AG04449 (cell line): ENCODE measurements at regions not wholly inside any gene's neighbourhood (a gene's known extent, or its start where the extent isn't known, plus 50 kb on each side); places are given as distances from the start of the nearest gene placed in this dataset.
"Not testable (repeated sequence)": the region's sequence is repeated elsewhere in the genome, so short reads cannot be mapped to it uniquely, and the experiment has no call there.

Experiments
- CTCF ChIA-PET: fragments of 350-600 bp; formaldehyde crosslinking; extraction: SDS; loops from one replicate; lab custom pipeline; 2021; ENCODE audit warnings: antibody characterized with exemption; lab: Yijun Ruan, JAX
- POLR2A ChIA-PET: fragments of 400-600, 350-600 bp; formaldehyde crosslinking; extraction: SDS; loops from one replicate; lab custom pipeline; 2020; ENCODE audit warnings: antibody characterized with exemption, inconsistent platforms; lab: Yijun Ruan, JAX
- DNase-seq: peaks from one replicate; pipeline ENCODE4 v3.0.0-alpha.2; 2010; ENCODE audit warnings: low read depth, low spot score
- H3K4me3 ChIP-seq: 2 replicates; pipeline ENCODE4 v1.5.1; 2011; ENCODE audit warnings: low read depth, mild to moderate bottlenecking, control low read depth, low read length
- TF ChIP-seq, protein P1 (sequence below): IDR thresholded peaks from one replicate; pipeline ENCODE4 v1.5.1; 2011; ENCODE audit warnings: mild to moderate bottlenecking, moderate library complexity, low read length, control low read depth, inconsistent platforms; ENCODE audit not compliant: insufficient read depth; ENCODE audit errors: missing control alignments

DNA sequence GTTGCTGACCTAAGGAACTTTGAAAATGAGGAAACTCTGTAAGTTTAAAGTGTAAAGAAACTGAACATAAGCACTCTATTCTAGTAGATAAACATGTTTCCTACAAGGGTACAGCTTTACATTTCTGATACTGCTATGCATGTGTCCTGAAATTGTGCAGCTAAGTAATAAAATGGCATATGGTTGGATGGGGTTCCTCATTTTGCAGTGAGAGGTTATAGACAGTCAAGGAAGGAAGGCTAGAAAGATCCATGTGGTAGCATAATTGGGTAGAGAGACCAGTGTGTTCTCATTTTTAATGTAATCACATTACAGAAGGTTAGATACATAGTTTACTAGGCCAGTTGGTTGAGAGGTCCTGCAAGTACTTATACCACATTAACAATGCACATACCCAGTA lies 477.0 kb downstream of the TMEM121 start:
- TF ChIP-seq, protein P1, sequence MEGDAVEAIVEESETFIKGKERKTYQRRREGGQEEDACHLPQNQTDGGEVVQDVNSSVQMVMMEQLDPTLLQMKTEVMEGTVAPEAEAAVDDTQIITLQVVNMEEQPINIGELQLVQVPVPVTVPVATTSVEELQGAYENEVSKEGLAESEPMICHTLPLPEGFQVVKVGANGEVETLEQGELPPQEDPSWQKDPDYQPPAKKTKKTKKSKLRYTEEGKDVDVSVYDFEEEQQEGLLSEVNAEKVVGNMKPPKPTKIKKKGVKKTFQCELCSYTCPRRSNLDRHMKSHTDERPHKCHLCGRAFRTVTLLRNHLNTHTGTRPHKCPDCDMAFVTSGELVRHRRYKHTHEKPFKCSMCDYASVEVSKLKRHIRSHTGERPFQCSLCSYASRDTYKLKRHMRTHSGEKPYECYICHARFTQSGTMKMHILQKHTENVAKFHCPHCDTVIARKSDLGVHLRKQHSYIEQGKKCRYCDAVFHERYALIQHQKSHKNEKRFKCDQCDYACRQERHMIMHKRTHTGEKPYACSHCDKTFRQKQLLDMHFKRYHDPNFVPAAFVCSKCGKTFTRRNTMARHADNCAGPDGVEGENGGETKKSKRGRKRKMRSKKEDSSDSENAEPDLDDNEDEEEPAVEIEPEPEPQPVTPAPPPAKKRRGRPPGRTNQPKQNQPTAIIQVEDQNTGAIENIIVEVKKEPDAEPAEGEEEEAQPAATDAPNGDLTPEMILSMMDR = no peak
- no peak for DNase-seq
- POLR2A ChIA-PET = no interaction called here
- H3K4me3 ChIP-seq = no peak overlapping the region
- CTCF ChIA-PET = no interaction called here

DNA sequence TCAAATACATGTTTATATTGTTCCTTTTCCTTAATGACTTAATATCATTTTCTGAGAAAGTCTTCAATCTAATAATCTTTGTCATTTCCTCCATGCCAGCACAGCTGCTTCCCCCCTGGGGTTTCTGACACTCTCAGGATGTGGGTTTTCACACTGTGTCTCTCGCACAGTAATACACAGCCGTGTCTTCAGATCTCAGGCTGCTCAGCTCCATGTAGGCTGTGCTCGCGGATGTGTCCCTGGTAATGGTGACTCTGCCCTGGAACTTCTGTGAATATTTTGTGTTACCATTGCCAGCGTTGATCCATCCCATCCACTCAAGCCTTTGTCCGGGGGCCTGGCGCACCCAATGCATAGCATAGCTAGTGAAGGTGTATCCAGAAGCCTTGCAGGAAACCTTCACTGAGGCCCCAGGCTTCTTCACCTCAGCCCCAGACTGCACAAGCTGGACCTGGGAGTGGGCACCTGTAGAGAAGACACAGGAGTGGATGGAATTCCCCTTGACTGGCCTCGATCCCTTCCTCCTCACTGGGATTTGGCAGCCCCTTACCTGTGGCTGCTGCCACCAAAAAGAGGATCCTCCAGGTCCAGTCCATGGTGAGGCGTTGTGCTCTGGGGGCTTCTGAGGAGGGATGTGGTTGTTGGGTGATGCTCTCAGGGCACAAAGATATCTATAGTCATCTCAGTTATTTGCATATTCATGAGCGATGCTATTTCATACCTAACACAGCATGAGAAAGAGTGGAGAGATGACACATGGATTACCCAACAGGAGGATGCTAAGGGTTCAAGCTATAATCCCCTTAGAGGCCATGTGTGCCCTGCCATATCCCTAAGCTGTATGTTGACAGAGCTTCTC lies 478.8 kb downstream of the TMEM121 start:
- H3K4me3 ChIP-seq, POLR2A ChIA-PET, CTCF ChIA-PET, DNase-seq: not testable (repeated sequence)

DNA sequence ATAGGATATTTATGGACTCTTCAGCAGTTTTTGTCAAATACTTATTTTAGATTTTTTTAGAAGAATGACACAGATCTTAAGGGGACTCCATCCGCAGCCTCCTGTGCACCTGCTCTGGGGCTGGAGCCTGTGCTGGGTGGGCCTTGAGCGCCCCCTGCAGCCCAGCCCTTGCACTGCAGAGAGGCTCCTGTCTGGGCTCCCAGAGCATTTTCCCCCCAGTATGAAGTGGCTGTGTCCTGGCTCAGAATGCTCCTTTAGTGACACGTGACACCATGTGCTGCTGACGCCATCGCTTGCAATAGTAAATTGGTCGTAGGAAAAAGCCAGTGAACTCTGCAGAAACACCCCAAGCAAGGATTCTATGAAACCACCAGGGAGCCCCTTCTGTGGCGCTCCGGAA lies 479.7 kb downstream of the TMEM121 start:
- DNase-seq, CTCF ChIA-PET, H3K4me3 ChIP-seq, POLR2A ChIA-PET: not testable (repeated sequence)

DNA sequence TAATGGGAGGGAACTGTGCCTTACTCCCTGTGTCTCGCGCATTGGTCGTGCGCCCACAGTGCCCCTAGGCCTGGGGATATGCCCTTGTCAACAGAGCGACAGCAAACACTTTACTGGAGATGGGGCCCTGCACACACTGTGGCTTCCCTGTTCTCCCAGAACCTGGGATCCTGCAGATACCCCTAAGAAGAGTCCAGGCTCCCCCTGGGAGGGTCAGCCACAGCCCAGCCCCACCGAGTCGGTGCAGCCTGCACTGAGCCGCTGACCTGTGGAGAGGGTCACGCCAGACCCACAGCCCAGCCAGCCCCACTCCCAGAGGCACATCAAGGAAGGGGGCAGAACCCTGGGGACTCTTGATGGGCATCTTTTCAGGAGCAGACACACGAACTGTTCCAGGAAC lies 480.3 kb downstream of the TMEM121 start:
- DNase-seq, H3K4me3 ChIP-seq, POLR2A ChIA-PET, CTCF ChIA-PET: not testable (repeated sequence)

DNA sequence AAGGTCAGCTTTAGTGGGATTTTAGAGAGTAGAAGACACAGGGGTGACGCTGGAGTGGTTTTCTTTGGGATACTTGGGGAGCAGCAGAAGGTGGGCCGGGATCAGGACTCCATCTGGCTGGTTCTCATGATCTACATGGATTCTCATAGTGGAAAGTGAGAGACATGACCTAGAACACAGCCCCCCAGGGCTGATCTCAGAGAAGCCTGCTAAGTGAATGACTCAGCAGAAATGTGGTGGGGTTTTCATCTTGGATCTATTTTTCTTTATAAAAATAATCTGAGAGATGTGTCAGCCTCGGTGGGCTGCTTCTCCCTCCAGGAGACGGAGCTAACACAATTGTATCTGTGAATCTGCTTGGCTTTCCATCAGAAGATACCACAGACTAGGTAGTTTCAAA lies 484.4 kb downstream of the TMEM121 start:
- H3K4me3 ChIP-seq = no peak overlapping the region
- ChIA-PET POLR2A (no interaction called here), CTCF (no interaction called here)
- no peak for DNase-seq
- TF ChIP-seq, protein P1 = no peak

DNA sequence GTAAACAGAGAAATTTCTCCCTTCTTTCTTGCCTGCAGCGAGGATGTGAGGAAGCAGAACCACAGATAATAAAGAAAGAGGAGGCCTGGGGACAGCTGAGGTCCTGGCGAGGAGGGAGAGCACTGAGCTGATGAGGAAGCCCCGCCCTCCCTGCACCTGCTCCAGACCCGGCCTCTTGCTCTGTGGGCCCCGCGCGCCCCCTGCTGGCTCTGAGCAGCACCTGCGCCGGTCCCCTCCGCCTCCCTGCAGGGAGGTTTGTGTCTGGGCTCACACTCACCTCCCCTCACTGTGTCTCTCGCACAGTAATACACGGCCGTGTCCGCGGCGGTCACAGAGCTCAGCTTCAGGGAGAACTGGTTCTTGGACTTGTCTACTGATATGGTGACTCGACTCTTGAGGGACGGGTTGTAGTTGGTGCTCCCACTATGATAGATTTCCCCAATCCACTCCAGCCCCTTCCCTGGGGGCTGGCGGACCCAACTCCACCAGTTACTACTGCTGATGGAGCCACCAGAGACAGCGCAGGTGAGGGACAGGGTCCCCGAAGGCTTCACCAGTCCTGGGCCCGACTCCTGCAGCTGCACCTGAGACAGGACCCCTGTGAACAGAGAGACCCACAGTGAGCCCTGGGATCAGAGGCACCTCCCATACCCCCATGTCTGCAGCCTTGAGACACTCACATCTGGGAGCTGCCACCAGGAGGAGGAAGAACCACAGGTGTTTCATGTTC lies 485.4 kb downstream of the TMEM121 start:
- H3K4me3 ChIP-seq, POLR2A ChIA-PET, DNase-seq, CTCF ChIA-PET: not testable (repeated sequence)

DNA sequence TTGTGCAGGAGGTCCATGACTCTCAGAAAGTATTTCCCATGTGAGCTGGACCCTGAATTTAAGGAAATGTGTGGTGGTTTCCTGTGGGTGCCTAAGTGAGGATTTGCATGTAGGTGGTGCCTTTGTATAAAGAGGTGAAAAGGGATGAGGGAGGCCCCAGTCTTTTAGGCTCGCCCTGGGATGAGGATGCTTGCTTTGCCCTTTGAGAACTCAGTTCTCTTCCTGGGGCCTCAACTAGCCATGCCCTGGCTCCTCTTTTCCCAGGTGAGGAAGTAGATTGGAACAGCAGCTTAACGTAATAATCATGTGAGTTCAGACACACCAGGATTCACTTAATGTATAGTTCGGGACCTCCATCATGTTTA lies 486.0 kb downstream of the TMEM121 start:
- H3K4me3 ChIP-seq, POLR2A ChIA-PET, DNase-seq, CTCF ChIA-PET: not testable (repeated sequence)

DNA sequence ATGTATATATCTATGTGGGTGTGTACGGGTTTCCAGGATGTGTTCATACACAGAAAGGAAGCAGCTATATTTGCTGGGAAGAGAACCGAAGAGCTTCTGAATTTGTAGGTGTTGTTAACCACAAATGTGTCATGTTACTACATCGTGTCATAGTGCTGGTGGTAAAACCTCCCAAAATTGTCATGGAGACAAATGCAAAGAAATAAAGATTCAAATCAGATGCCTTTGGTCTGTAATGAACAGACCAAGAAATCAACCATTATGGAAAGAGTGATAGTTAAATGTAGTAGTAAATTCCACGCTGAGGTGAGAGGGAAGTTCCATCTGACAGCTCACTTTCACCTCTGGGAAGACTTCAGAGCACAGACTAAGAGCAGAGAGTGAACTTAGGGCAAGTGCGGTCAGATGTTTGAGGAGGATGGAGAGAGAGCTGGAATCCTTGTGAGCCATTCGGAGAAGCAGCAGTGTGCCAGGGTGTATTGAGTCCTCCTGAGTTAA lies 487.5 kb downstream of the TMEM121 start:
- no peak for DNase-seq
- H3K4me3 ChIP-seq = no peak overlapping the region
- ChIA-PET CTCF (no interaction called here), POLR2A (no interaction called here)
- TF ChIP-seq, protein P1 = no peak

DNA sequence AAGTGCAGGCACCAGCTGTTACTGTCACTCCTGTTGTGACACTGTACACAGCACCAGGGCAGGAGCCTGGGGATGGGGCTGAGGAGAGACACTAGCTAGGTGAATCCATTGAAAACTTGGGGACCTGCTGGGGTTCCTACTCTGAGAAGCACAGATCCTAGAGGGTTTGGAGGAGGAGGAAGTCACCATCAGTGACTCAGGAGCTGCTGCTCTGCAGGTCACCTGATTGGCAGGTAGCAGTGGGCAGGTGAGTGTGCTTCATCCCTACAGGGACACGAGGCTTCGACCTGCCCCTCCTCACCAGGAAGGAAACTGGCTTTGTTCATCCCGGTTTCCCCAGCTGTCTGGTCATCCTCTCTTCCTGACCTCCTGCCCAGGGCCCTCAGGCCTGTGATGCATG lies 491.6 kb downstream of the TMEM121 start:
- CTCF ChIA-PET, POLR2A ChIA-PET, H3K4me3 ChIP-seq, DNase-seq: not testable (repeated sequence)
